Suppressor macrophage treated with lipopolysaccharide for 4 hours (primary cell): ENCODE measurements at regions not wholly inside any gene's neighbourhood (a gene's known extent, or its start where the extent isn't known, plus 50 kb on each side); places are given as distances from the start of the nearest gene placed in this dataset.
"Not testable (repeated sequence)": the region's sequence is repeated elsewhere in the genome, so short reads cannot be mapped to it uniquely, and the experiment has no call there.

Experiments used
- DNase-seq: peaks from one replicate; pipeline ENCODE4 v3.0.0-alpha.2; 2020

DNA sequence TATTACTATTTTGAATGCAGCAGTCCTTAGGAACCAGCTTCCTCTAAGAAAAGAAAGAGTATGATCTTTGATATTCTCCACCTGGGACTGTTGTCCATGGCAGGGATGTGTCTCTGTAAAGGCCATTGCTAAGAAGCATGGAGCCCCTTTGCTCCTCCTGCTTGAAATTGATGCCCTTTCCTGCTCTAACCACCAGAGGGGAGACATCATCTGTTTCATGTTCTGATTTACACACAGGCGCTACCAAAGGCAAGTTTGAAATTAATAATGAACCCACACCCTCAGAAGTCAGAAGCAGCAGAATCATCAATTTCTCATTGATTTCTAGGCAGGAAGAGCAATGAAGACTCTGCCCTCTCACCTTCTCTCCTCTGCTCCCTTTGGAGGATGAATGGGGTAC, 253.8 kb downstream of the RMST start:
- no peak for DNase-seq

GRCh38 chr12:97723801-97724200, 261.2 kb downstream of the RMST start:
- not testable (repeated sequence) for DNase-seq

GRCh38 chr12:97745406-97746101, 282.9 kb downstream of the RMST start:
- DNase-seq, result no peak

DNA sequence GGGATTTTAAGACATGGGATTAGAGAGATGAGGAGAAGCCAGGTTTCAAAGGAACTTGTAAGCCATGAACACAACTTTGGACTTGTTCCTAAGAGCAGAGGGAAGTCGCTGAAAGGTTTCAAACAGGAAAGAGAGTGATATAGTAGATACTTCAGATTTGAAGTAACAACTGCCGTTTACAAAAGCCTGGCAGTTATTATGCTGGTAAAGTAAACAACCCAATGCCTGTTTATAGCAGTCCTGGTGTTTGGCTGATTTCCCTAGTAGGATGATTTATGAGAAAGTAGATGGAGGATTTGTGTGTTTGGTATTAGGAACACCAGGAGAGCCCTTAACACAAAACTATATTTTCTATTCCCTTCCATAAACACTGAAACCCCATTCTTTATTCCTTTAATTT, 285.7 kb downstream of the RMST start:
- no peak for DNase-seq

- no peak for DNase-seq
Measured at GRCh38 chr12:97751704-97752103, 289.1 kb downstream of the RMST start.

- DNase-seq, result no peak
Measured at GRCh38 chr12:97752129-97752528, 289.5 kb downstream of the RMST start.

DNA sequence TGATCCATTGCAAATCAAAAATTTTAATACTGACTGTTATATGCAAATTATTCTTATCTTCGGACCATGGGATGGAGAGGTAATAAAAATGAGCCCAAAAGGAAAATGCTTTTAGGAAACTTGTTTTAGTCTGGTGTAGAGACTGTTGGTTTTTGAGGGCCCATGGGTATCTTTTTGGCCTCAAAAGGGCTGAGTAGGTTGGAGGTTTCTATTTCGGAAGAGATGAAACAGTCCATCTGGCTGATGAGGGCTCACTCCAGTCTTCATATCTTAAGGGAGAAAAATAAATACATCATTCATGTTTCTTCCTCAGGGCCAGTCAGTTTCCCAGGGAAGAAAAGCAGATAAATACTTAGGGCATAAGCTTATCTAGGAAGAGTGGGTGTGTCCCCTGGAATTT, 290.7 kb downstream of the RMST start:
- DNase-seq, result no peak

DNA sequence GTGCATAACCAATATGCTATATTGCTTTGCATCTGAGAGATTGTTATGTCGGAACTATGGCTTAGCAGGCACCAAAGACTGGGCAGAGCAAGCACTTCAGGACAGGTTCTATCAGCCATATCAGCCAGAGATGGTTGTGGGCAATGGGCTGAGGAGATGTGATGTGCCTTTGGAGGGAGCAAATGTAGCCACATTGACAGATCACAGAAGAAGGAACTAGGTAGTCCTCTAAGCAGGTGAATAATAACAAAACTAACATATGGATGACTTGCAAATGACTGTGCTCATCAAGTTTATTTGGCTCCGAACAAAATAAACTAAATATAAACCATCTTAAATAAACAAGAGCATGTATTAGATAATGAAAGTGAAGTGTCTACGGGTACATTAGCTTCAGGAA, 291.7 kb downstream of the RMST start:
- no peak for DNase-seq

GRCh38 chr12:97756066-97756666, 293.6 kb downstream of the RMST start:
- no peak for DNase-seq

GRCh38 chr12:97756741-97757140, 294.1 kb downstream of the RMST start:
- DNase-seq, result no peak

DNA sequence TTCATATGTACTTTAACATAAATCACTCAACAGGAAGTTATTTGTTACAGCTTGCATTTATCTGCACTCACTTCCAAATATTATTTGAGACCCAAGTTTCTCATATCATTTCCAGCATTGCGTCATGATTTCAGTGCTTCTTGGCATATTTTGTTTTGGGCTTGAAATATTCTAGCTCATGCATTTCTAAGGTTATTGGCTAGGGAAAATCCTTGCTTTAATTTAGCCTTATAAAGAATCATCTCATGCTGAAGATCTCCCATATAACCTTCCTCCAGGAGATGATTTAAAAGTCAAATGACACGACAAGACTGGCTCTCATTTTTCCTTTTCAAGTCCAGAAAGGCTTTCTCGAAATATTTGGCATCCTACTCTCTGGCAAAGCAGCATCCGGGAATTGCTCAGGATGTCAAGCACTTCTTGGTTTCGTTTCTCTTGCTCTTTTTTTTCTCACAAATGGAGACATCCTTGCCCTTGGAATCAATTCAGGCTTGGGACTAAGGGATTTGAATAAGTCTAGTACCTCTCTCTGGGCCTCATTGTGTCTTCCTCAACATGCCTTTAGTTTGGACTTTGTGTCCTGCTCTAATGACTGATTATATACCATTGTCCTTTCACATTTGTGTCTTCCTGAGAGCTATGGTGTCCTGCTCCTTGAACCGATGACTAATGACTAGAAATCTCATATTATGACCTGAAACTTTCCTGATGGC, 295.0 kb downstream of the RMST start:
- DNase-seq, result no peak

DNA sequence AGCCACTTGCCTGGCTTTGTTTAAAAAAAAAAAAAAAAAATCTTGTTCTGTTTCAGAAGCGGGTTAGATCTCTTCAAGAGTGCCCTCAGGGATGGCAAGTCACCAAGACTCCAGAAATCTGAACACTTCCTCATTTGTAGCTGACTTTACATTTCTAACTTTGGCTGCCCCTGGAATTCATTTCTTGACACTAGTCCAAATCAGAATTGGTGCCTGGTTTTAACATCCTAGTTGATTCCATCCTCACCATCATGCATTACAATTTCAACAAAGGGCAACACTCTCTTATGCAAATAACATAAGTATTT, 295.5 kb downstream of the RMST start:
- no peak for DNase-seq

- no peak for DNase-seq
Measured at GRCh38 chr12:97758586-97758985, 296.0 kb downstream of the RMST start.

- no peak for DNase-seq
Measured at GRCh38 chr12:97760601-97761000, 298.0 kb downstream of the RMST start.

- no peak for DNase-seq
Measured at GRCh38 chr12:97763113-97763512, 300.5 kb downstream of the RMST start.

- DNase-seq, result no peak
Measured at GRCh38 chr12:97764700-97765099, 302.1 kb downstream of the RMST start.

DNA sequence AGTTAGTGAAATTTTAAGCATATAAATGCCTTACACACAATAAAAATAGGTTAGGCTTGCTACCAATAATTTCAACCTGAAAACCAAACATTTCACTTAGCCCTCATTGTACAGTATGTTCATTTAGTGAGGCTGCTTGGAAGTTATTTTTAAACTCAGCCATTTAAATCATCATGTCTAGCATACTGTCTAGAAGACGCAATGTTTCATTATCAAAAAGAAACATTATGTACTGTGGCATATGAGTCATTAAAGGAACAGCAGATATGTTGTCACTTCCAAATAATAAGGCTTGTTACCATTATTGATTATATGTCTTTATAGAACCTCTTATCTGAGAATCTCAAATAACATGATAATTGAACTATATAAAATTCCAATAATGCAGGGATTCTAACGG, 304.7 kb downstream of the RMST start:
- DNase-seq, result no peak

DNA sequence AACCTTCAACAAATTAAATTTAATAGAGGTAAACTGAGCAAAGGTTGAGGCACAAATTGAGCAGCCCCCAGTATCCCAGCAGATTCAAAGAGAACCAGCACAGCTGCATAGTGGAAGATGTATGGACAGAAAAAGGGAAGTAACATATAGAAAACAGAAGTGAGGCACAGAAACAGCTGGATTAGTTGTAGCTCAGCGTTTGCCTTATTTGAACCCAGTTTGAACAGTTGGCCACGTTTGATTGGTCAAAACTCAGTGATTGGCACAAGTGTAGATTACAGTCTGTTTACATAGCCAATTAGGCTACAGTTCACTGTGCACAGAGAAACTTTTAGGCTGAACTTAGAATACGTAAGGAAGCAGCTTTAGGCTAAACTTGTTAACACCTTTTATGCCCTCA, 315.5 kb downstream of the RMST start:
- no peak for DNase-seq

DNA sequence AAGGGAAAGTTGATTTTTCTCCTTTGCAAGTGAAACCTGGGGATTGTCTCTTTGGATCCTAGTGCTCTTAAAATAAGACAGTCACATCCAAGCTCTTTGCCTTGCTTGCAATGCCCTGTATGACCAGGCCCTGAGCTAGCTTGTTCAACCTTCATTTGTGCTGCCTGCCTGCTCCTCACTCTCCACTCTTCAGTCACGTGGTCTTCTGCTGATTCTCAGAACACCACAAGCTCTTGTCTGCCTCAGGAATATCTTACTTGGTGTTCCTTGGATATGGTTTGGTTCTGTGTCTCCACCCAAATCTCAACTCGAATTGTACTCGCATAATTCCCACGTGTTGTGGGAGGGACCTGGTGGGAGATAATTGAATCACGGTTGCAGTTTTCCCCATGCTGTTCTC, 318.7 kb downstream of the RMST start:
- no peak for DNase-seq

DNA sequence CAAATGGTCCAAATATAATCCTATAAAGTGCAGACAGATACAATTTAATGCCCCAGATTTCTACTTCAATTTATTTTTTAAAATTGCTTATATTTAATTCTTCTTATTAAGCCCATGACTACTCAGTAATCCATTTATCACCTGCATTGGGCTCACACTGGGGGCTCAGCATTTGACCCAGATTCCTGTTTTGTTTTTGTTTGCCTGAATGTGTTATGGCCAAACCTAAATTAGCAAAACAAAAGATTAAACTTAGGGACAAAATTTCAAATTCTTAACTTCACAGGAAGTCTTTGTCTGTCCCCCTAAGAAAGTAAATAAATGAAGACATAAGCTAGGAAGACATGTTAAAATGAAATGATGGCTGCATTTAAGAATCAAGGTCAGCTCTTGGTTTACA, 322.3 kb downstream of the RMST start:
- no peak for DNase-seq

- no peak for DNase-seq
Measured at GRCh38 chr12:97790281-97790680, 327.7 kb downstream of the RMST start.

DNA sequence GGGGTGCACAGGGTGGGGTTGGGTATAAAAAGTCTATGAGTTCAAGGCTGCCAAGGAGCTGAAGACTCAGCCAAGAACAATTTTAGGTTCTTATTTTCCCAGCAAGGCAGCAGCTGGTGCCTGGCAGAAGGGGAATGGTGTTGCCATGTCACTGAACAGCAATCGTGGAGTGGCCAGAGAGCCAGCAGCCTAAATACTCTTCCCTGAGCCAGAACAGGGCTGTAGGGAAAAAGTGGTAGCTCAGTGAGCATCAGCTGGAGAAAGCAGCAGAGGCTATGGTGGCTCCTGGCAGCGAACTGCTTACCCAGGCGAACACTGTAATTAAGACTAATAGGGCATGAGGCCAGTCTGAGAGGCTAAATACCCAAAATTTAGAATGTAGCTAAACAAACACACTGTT, 334.9 kb downstream of the RMST start:
- DNase-seq, result no peak

- no peak for DNase-seq
Measured at GRCh38 chr12:97800561-97800960, 338.0 kb downstream of the RMST start.

GRCh38 chr12:97801471-97802059, 339.0 kb downstream of the RMST start:
- DNase-seq, result no peak
